GM13977 (cell line): ENCODE measurements at regions not wholly inside any gene's neighbourhood (a gene's known extent, or its start where the extent isn't known, plus 50 kb on each side); places are given as distances from the start of the nearest gene placed in this dataset.

ENCODE experiments used
- DNase-seq: peaks from one replicate; pipeline ENCODE4 v3.0.0; 2012; ENCODE audit warnings: low spot score
- in situ Hi-C: fragments of 300-500 bp; cut with MboI; formaldehyde crosslinking; loops from one replicate; pipeline ENCODE4 v1.12.0; 2022; ENCODE audit warnings: low sequenced_read_pairs, low pct_unique_long_range_greater_than_20kb, mixed read lengths, inconsistent platforms; ENCODE audit not compliant: unreplicated experiment
- TF ChIP-seq, protein P1 (sequence below): IDR thresholded peaks from 2 replicates; pipeline ENCODE4 v1.5.1; 2012; ENCODE audit warnings: mild to moderate bottlenecking, control low read depth; ENCODE audit not compliant: insufficient read depth; ENCODE audit errors: extremely low read depth, missing control alignments

DNA sequence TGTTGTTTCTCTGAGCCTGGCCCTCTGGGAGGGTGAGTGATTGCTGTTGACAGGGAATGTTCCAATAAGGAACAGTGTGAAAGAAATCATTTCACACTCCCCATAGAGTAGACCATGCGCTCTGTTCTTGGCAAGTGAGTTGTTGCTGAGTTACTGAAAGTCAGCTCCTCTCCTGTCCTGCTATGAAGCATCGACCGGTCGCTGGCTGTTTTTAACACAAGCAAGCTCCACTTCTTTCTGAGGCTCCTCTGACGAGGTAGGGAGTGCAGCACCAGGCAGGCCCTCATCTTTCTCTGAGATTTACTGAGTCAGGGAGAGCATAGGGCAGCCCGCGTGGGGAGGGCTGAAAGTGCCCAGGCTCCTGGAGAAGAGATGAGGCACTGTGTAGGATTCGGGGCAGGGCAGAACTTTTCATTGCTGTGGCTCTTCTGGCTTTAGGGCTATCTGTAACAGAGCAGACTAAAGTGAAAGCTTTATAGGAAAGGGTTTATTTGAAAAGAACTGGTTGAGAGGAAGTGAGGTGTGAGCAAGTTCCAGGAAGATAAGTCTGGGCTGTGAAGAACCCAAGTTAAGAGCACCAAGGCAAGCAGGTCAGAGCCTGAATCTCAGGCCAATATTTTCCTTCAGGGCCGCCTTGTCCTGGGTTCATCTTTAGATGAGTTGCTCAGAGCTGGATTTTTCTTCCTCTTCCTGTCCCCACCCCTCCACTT lies 332.2 kb downstream of the CCSER2 start:
- in situ Hi-C loops: no loop called here
- DNase-seq: no peak
- TF ChIP-seq, protein P1, sequence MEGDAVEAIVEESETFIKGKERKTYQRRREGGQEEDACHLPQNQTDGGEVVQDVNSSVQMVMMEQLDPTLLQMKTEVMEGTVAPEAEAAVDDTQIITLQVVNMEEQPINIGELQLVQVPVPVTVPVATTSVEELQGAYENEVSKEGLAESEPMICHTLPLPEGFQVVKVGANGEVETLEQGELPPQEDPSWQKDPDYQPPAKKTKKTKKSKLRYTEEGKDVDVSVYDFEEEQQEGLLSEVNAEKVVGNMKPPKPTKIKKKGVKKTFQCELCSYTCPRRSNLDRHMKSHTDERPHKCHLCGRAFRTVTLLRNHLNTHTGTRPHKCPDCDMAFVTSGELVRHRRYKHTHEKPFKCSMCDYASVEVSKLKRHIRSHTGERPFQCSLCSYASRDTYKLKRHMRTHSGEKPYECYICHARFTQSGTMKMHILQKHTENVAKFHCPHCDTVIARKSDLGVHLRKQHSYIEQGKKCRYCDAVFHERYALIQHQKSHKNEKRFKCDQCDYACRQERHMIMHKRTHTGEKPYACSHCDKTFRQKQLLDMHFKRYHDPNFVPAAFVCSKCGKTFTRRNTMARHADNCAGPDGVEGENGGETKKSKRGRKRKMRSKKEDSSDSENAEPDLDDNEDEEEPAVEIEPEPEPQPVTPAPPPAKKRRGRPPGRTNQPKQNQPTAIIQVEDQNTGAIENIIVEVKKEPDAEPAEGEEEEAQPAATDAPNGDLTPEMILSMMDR: no peak

DNA sequence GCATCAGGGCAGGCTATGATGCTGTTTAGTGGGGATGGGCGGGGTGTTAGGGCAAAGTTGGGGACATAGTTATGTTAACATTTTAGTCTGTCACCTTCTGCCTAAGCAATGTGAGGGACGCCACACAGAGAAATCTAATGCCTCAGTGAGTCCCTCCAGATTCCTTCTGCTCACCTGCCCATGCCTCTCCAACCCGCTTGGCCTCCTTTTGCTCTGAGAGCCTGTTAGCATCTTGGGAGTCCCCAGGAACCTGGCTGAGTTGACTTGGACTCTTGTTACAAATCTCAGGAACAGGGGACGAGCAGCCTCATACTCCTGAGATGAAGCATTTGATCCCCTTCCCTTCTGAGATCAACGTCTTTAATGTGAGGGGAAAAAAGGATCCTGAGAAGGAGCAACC lies 336.8 kb downstream of the CCSER2 start:
- in situ Hi-C loops: no loop called here
- TF ChIP-seq, protein P1: no peak
- DNase-seq: no peak

DNA sequence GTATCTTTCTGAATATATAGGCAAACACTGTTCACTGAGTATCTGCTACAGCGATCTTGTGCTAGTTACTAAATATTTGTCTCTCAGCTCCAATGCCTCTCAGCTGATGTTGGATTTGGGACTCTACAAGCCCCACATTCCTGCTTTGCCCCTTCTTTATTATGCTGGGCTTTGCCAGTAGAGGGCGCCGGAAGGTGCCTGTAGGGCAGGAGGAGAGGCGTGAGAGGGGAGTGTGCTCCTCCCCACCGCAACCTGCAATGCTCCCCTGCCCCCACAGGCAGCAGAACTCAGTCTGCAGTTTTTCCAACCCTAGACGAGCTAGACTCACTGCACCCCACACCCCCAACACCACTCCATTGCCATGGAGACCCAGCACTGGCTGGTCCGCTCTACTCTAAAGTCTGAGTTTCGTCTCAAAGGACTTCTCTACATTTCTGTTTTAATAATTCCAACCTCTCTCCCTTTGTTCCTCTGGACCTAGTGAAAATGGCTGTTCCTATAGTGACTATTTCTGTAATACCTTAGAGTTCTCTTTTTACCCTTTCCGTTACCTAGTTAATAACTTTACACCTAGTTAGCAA lies 337.6 kb downstream of the CCSER2 start:
- peak; percentile 23 for DNase-seq
- in situ Hi-C loops: no loop called here
- TF ChIP-seq, protein P1: peak; percentile 82

DNA sequence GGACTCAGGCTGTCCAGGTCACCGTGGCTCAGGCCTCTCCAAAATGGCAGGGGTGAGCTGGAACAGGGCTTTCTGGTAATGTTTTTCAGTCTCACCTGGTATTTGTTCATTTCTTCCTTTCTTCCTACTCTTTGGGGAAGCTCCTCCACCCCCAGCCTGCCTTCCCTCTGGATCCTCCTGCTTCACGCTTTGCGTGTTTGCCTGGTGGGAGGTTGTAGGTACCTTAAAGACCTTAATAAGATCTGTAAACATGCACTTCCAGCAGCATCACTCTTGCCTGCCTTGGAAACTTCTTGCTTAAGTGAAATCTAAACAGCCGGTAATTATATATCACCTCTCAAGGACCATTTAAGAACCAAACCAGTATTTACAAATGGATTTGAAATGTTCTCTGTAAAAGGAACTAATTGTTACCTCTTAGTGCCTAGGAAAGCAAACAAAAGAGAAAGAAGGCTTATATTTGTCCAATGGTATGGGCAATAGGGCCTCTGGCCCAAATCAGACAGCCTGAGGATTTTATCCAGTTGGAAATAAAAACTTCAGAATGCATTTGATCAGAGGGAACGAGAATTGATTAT lies 339.9 kb downstream of the CCSER2 start:
- DNase-seq: no peak
- in situ Hi-C loops: no loop called here
- TF ChIP-seq, protein P1: no peak

DNA sequence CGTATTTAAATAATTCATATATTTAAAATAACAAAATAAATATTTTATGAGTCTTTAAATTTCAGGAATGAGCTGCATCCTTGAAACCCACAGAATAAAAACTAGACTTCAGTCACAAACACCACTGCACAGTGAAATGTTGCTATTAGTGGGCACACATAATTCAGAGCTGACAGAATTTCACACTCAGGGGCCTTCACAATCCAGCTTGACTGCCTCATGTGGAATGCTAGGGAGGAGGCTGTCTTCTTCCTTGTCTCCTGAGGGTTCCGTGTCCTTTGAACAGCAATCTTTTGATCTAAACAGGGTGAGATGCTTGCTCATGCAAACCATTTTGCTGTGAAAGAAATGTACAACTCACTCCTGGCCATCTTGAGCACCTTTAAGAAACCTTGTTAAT lies 346.7 kb downstream of the CCSER2 start:
- DNase-seq: no peak
- TF ChIP-seq, protein P1: no peak
- in situ Hi-C loops: no loop called here

DNA sequence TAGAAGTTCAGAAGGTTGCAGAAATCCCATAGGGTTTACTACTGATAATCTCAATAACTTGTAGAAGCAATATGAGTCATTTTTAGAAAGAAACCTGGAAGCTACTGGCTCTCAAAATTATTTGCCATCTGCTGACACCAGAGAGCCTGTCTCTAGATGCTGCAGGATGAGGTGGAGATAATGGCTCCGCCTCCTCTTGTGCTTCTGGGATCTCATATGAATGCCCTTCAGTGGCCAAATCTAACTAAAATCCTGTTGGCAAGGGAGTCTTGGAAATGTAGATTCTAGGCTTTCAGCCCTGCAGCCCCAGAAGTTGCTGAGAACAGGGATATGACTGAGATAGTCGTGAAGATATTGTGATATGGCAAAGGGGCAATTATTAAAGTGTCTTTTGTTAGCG lies 348.1 kb downstream of the CCSER2 start:
- TF ChIP-seq, protein P1: no peak
- in situ Hi-C loops: no loop called here
- no peak for DNase-seq
